GM12878 (cell line): ENCODE measurements at regions not wholly inside any gene's neighbourhood (a gene's known extent, or its start where the extent isn't known, plus 50 kb on each side); places are given as distances from the start of the nearest gene placed in this dataset.

ENCODE experiments used
- ATAC-seq: fragments of 200-7000 bp; cut with Tn5 transposase; 3 replicates; pipeline ENCODE4 v1.9.1; 2020; ENCODE audit warnings: mild to moderate bottlenecking, moderate library complexity
- BruUV-seq: library from RNA; stranded (reverse); fragments of 400-500 nt; replicated peaks from 2 replicates; lab custom pipeline; 2021; lab: Mats Ljungman, UMichigan
- CTCF ChIA-PET: fragments of 300-600 bp; sonication (Branson Sonifier 250); formaldehyde crosslinking; extraction: SDS; loops from one replicate; lab custom pipeline; 2021; ENCODE audit warnings: inconsistent platforms; lab: Yijun Ruan, JAX
- POLR2A ChIA-PET: fragments of 350-600 bp; formaldehyde crosslinking; extraction: SDS; loops from one replicate; lab custom pipeline; 2021; ENCODE audit warnings: inconsistent platforms; lab: Charles Lee
- RAD21 ChIA-PET: fragments of 300-600 bp; sonication (Branson Sonifier 250); formaldehyde crosslinking; loops from one replicate; lab custom pipeline; 2023; ENCODE audit warnings: antibody characterized with exemption; ENCODE audit not compliant: unreplicated experiment; lab: Charles Lee
- SMC1A ChIA-PET: fragments of 300-600 bp; sonication (Branson Sonifier 250); formaldehyde crosslinking; loops from one replicate; lab custom pipeline; 2023; ENCODE audit not compliant: unreplicated experiment, uncharacterized antibody; lab: Charles Lee
- DNase-seq: peaks from one replicate; pipeline ENCODE4 v3.0.0-alpha.2; 2011; ENCODE audit warnings: low read depth, low spot score
- FAIRE-seq: peaks from 3 replicates; lab custom pipeline; 2011; peaks lifted over from hg19 to GRCh38; lab: Jason Lieb, UNC
- H2AFZ ChIP-seq: 2 replicates; pipeline ENCODE4 v1.6.0; 2011; ENCODE audit warnings: low read depth, low read length, control low read depth; ENCODE audit not compliant: control insufficient read depth
- H3K27ac ChIP-seq: 2 replicates; pipeline ENCODE4 v1.5.1; 2011; ENCODE audit warnings: control low read depth; ENCODE audit not compliant: control insufficient read depth, insufficient read depth
- H3K27me3 ChIP-seq, 2 experiments: replicated peaks in 1 of 2; 2 replicates each; pipeline versions ENCODE4 v1.6.0 to v1.6.1; 2011; ENCODE audit warnings: low read length in 1 of 2; ENCODE audit not compliant: control insufficient read depth in 2 of 2, insufficient read depth in 2 of 2
- H3K36me3 ChIP-seq, 2 experiments: 2 replicates each; pipeline ENCODE4 v1.5.1; 2011; ENCODE audit warnings: low read length in 1 of 2; ENCODE audit not compliant: control insufficient read depth in 2 of 2, insufficient read depth in 2 of 2
- H3K4me1 ChIP-seq: 2 replicates; pipeline ENCODE4 v1.6.1; 2011; ENCODE audit warnings: mild to moderate bottlenecking, low read length, moderate library complexity, mixed read lengths; ENCODE audit not compliant: control insufficient read depth, insufficient read depth
- H3K4me2 ChIP-seq: 2 replicates; pipeline ENCODE4 v1.6.0; 2011; ENCODE audit warnings: control low read depth; ENCODE audit not compliant: control insufficient read depth, insufficient read depth
- H3K4me3 ChIP-seq: fragments of 200-600 bp; sonication (generic); 2 replicates; pipeline ENCODE4 v1.5.1; 2016
- H3K79me2 ChIP-seq: 2 replicates; pipeline ENCODE4 v1.6.0; 2011; ENCODE audit warnings: low read length; ENCODE audit not compliant: control insufficient read depth, insufficient read depth
- H3K9ac ChIP-seq: 2 replicates; pipeline ENCODE4 v1.8.0; 2011; ENCODE audit warnings: low read length, control low read depth, mixed read lengths; ENCODE audit not compliant: control insufficient read depth, insufficient read depth
- H3K9me3 ChIP-seq: replicated peaks from 3 replicates; pipeline ENCODE4 v1.5.1; 2011; ENCODE audit warnings: mild to moderate bottlenecking, low read length; ENCODE audit not compliant: control insufficient read depth, insufficient read depth
- H4K20me1 ChIP-seq: 2 replicates; pipeline ENCODE4 v1.6.0; 2011; ENCODE audit not compliant: control insufficient read depth, insufficient read depth
- ATF2 ChIP-seq: IDR thresholded peaks from 2 replicates; pipeline ENCODE4 v1.6.1; 2012; ENCODE audit warnings: low read length, inconsistent platforms
- YY1 ChIP-seq: IDR thresholded peaks from 2 replicates; pipeline ENCODE4 v1.6.1; 2011; ENCODE audit warnings: low read depth, mild to moderate bottlenecking, low read length
- ZBTB11 ChIP-seq: fragments of 450-650 bp; formaldehyde crosslinking; IDR thresholded peaks from 2 replicates; pipeline ENCODE4 v1.5.0; 2022; ENCODE audit warnings: mild to moderate bottlenecking, missing genetic modification characterization
- WGBS: methylation state at CpG from one replicate; pipeline ENCODE4 v1.1.6; 2016; ENCODE audit warnings: low lambda C conversion rate; ENCODE audit not compliant: insufficient replicate concordance, insufficient coverage; ENCODE audit errors: missing lambda C conversion rate; 5-methylcytosine and 5-hydroxymethylcytosine counted together
- in situ Hi-C: fragments of 300-500 bp; cut with MboI; formaldehyde crosslinking; loops from 9 replicates; pipeline ENCODE4 v1.14.3; 2018; ENCODE audit warnings: mixed read lengths
- intact Hi-C: fragments of 100-400 bp; cut with micrococcal nuclease; formaldehyde crosslinking; loops from one replicate; pipeline ENCODE4 v1.14.2; 2022; ENCODE audit not compliant: unreplicated experiment

- no peak for TF ChIP-seq ZBTB11 (CRISPR knock-in tag)
Observed at GRCh38 chr13:99118179-99118578, 82.5 kb upstream of the UBAC2 start (continued).

GRCh38 chr13:99119656-99120055 lies 81.0 kb upstream of the UBAC2 start:
- Histone ChIP-seq H3K27me3 (peaks cover 0 to 3% of the 10 kb centered on the region in 2 experiments; a peak in 2 of 4 replicates), H3K36me3 (no peaks in the 10 kb centered on the region), H3K4me2 (no peak overlapping the region), H4K20me1 (no peaks in the 10 kb centered on the region), H3K79me2 (no peaks in the 10 kb centered on the region), H2AFZ (no peak overlapping the region), H3K9ac (no peak overlapping the region), H3K4me3 (no peak overlapping the region), H3K27ac (no peak overlapping the region), H3K9me3 (no peaks in the 10 kb centered on the region; the same call in 1 of the 3 replicates), H3K4me1 (peaks cover 8% of the 10 kb centered on the region; the same call in 1 of the 2 replicates)
- FAIRE-seq, result no peak
- POLR2A ChIA-PET, result no interaction called here
- intact Hi-C loops, result no loop called here
- peak; percentile 28; the same call in 1 of the 3 replicates for ATAC-seq
- in situ Hi-C loops, result no loop called here
- CTCF ChIA-PET, result interaction anchor here (0.7 kb wide), 1 partner anchor 57 kb away, joined by 4 read pairs; no protein-coding TSS in a partner anchor
- 44% methylated on average over 7 of the region's 7 CpGs for WGBS
- RAD21 ChIA-PET, result interaction anchor here (0.7 kb wide), 1 partner anchor 137 kb away, joined by 3 read pairs; no protein-coding TSS in a partner anchor
- no peak for TF ChIP-seq ATF2
- 0 out of 2 replicates have a peak, but pooled peaks have one; percentile 24 for TF ChIP-seq YY1
- SMC1A ChIA-PET, result interaction anchor here (1.4 kb wide), 1 partner anchor 20 kb away, joined by 3 read pairs; no protein-coding TSS in a partner anchor
- no peak for DNase-seq
- BruUV-seq, result no TSS peak
